ENCODE measurements at regions not wholly inside any gene's neighbourhood (a gene's known extent, or its start where the extent isn't known, plus 50 kb on each side); places are given as distances from the start of the nearest gene placed in this dataset.

DNA sequence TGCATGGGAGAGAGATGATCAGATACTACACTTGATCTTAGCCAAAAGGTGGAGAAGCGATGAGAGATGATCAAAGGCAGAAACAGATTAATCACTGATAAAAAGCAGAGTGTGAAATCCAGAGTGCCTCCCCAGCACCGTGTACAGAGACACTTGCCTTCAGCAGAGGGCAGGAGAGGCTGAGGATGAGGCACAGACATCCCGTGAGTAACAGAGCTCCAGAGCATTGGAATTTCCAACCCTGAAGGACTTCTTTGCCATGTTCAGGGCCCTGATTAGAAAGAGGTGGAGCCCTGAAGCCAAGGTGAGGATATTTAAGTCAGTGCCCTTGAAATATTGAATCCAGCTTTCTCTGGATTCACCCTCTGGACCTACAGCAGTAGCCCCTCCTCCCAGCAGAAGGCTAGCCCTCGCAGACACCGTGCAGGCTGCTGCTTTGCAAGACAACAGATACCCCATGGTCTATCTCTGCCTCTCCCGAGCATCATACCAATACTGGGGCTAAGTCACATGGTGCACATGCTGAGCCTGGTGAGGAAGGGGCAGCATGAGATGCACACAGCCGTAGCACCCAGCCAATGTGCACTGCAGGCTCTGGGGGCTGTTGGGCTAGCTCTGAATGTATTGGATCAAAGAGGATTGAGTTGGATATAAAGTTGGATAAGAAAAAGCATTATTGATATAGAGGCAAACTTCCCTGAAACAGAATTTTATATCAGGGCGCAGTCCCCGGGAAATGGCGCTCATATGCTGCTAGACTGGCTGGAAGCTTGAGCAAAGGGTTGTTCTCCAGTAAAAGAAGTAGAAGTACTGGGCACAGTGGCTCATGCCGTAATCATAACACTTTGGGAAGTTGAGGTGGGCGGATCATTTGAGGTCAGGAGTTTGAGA lies 200.3 kb upstream of the B3GAT1 start:
- ChIA-PET POLR2A (no interaction called here), CTCF (interaction anchor here (0.7 kb wide), 1 partner anchor 60 kb away, joined by 3 read pairs; no protein-coding TSS in a partner anchor)
- peaks cover 11% of the 10 kb centered on the region for H3K4me1 Mint-ChIP-seq
- no peak overlapping the region for H3K4me3 Mint-ChIP-seq
- peaks cover 8% of the 10 kb centered on the region for H3K27me3 Mint-ChIP-seq (ENCODE audit: low read depth)
- no peak for ATAC-seq
- TF ChIP-seq, protein P1, sequence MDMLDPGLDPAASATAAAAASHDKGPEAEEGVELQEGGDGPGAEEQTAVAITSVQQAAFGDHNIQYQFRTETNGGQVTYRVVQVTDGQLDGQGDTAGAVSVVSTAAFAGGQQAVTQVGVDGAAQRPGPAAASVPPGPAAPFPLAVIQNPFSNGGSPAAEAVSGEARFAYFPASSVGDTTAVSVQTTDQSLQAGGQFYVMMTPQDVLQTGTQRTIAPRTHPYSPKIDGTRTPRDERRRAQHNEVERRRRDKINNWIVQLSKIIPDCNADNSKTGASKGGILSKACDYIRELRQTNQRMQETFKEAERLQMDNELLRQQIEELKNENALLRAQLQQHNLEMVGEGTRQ (CRISPR knock-in tag; IDR thresholded peaks at IDR 0.05) = peak; percentile 55
- TF ChIP-seq MYBL2 (CRISPR knock-in tag; IDR thresholded peaks at IDR 0.05) (no peak), ZNF219 (CRISPR knock-in tag; IDR thresholded peaks at IDR 0.05; ENCODE audit: borderline replicate concordance) (no peak)
- H3K36me3 Mint-ChIP-seq = no peaks in the 10 kb centered on the region
- H3K9me3 Mint-ChIP-seq = peaks cover 19% of the 10 kb centered on the region
- no peak for DNase-seq (ENCODE audit: low spot score)
- no peak overlapping the region for H3K27ac Mint-ChIP-seq

DNA sequence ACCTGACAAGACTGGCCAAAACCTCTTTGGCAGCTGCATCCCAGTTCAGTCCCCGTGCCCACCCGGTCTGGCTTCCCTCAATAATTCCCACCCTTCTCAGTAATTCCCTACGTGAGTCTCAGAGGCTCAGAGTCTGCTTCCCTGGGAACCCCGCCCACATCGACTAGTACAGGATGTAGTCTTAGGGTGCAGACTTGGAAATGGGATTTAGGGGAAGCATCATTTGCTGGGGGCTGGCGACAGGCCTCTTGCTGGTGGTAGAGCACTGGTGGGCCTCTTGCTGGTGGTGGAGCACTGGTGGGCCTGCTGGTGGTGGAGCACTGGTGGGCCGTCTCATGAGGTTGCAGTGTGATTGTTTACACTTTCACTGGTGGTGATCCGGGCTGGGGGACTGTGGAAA lies 199.5 kb upstream of the B3GAT1 start:
- Mint-ChIP-seq H3K27ac (no peak overlapping the region), H3K27me3 (ENCODE audit: low read depth) (peaks cover 5% of the 10 kb centered on the region; the same call in 1 of the 2 replicates), H3K4me3 (no peak overlapping the region), H3K36me3 (no peaks in the 10 kb centered on the region), H3K9me3 (peaks cover 15% of the 10 kb centered on the region), H3K4me1 (peaks cover 11% of the 10 kb centered on the region)
- POLR2A ChIA-PET = no interaction called here
- no peak for TF ChIP-seq TP53 (CRISPR knock-in tag; IDR thresholded peaks at IDR 0.05)
- no peak for TF ChIP-seq GABPB1 (CRISPR knock-in tag; IDR thresholded peaks at IDR 0.05)
- TF ChIP-seq ELF4 (CRISPR knock-in tag; IDR thresholded peaks at IDR 0.05; ENCODE audit: low read depth) = no peak
- TF ChIP-seq, protein P2, sequence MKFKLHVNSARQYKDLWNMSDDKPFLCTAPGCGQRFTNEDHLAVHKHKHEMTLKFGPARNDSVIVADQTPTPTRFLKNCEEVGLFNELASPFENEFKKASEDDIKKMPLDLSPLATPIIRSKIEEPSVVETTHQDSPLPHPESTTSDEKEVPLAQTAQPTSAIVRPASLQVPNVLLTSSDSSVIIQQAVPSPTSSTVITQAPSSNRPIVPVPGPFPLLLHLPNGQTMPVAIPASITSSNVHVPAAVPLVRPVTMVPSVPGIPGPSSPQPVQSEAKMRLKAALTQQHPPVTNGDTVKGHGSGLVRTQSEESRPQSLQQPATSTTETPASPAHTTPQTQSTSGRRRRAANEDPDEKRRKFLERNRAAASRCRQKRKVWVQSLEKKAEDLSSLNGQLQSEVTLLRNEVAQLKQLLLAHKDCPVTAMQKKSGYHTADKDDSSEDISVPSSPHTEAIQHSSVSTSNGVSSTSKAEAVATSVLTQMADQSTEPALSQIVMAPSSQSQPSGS (CRISPR knock-in tag; IDR thresholded peaks at IDR 0.05; ENCODE audit: borderline replicate concordance, low read depth) = no peak
- TF ChIP-seq FOXJ3 (CRISPR knock-in tag; IDR thresholded peaks at IDR 0.05; ENCODE audit: borderline replicate concordance) = no peak
- no peak for TF ChIP-seq ETV6 (CRISPR knock-in tag; IDR thresholded peaks at IDR 0.05)
- TF ChIP-seq FOXK1 (CRISPR knock-in tag; IDR thresholded peaks at IDR 0.05) = no peak
- TF ChIP-seq, protein P3, sequence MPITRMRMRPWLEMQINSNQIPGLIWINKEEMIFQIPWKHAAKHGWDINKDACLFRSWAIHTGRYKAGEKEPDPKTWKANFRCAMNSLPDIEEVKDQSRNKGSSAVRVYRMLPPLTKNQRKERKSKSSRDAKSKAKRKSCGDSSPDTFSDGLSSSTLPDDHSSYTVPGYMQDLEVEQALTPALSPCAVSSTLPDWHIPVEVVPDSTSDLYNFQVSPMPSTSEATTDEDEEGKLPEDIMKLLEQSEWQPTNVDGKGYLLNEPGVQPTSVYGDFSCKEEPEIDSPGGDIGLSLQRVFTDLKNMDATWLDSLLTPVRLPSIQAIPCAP (CRISPR knock-in tag; IDR thresholded peaks at IDR 0.05) = no peak
- TF ChIP-seq ATF1 (CRISPR knock-in tag; IDR thresholded peaks at IDR 0.05) = no peak
- TF ChIP-seq ZNF219 (CRISPR knock-in tag; IDR thresholded peaks at IDR 0.05; ENCODE audit: borderline replicate concordance) = no peak
- CTCF ChIA-PET = no interaction called here
- ATAC-seq (no peak), DNase-seq (ENCODE audit: low spot score) (no peak)

DNA sequence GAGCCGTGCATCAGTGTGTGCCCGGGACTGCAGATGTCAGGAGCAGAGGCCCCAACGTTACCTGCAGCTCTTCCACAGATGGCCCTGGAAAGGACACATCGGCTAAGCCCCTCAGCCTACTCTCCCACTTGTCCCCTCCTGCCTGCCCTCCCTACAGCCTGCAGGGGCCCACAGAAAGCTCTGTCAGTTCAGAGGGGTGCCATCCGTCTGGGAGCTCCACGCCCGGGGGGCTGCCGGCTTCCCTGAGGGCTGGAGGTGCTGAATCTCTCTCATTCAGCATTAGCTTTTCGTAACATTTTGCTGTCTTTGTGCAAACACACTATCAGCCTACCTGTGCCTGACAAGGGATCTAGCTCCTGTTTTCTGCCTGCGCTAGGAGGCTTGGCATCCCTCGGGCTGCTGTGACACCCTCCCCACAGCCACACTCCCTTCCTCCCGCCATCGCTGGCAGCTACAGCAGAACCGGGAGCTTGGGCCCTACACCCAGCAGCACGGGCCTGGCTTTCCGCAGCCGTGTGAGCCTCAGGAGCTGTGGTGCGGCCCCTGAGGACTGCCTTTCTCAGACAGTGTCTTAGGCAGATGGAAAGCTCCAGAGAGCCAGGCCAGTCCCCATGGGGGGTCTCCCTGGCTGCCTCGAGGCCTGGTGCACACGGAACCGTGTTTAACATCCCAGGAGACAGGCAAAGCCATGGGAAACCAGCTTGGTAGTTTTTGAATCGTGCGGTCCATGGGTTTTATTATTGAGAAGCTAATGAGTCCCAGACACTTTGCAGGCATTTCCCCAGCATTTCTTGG lies 198.3 kb upstream of the B3GAT1 start:
- no peak for TF ChIP-seq RORB (CRISPR knock-in tag; IDR thresholded peaks at IDR 0.05)
- TF ChIP-seq HMGA2 (CRISPR knock-in tag; IDR thresholded peaks at IDR 0.05) = no peak
- no peak for TF ChIP-seq SMAD4 (CRISPR knock-in tag; IDR thresholded peaks at IDR 0.05)
- no peak for TF ChIP-seq NR2C2 (CRISPR knock-in tag; IDR thresholded peaks at IDR 0.05)
- no peak for TF ChIP-seq MXD4 (CRISPR knock-in tag; IDR thresholded peaks at IDR 0.05; ENCODE audit: borderline replicate concordance)
- TF ChIP-seq, protein P4, sequence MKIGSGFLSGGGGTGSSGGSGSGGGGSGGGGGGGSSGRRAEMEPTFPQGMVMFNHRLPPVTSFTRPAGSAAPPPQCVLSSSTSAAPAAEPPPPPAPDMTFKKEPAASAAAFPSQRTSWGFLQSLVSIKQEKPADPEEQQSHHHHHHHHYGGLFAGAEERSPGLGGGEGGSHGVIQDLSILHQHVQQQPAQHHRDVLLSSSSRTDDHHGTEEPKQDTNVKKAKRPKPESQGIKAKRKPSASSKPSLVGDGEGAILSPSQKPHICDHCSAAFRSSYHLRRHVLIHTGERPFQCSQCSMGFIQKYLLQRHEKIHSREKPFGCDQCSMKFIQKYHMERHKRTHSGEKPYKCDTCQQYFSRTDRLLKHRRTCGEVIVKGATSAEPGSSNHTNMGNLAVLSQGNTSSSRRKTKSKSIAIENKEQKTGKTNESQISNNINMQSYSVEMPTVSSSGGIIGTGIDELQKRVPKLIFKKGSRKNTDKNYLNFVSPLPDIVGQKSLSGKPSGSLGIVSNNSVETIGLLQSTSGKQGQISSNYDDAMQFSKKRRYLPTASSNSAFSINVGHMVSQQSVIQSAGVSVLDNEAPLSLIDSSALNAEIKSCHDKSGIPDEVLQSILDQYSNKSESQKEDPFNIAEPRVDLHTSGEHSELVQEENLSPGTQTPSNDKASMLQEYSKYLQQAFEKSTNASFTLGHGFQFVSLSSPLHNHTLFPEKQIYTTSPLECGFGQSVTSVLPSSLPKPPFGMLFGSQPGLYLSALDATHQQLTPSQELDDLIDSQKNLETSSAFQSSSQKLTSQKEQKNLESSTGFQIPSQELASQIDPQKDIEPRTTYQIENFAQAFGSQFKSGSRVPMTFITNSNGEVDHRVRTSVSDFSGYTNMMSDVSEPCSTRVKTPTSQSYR (CRISPR knock-in tag; IDR thresholded peaks at IDR 0.05) = no peak
- no peak for TF ChIP-seq JUN (CRISPR knock-in tag; IDR thresholded peaks at IDR 0.05)
- TF ChIP-seq, protein P5, sequence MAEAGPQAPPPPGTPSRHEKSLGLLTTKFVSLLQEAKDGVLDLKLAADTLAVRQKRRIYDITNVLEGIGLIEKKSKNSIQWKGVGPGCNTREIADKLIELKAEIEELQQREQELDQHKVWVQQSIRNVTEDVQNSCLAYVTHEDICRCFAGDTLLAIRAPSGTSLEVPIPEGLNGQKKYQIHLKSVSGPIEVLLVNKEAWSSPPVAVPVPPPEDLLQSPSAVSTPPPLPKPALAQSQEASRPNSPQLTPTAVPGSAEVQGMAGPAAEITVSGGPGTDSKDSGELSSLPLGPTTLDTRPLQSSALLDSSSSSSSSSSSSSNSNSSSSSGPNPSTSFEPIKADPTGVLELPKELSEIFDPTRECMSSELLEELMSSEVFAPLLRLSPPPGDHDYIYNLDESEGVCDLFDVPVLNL (CRISPR knock-in tag; IDR thresholded peaks at IDR 0.05; ENCODE audit: borderline replicate concordance, low read depth) = no peak
- no peak overlapping the region for H3K27ac Mint-ChIP-seq
- peaks cover 20% of the 10 kb centered on the region for H3K9me3 Mint-ChIP-seq
- POLR2A ChIA-PET = no interaction called here
- no peak for ATAC-seq
- peaks cover 10% of the 10 kb centered on the region for H3K27me3 Mint-ChIP-seq (ENCODE audit: low read depth)
- H3K36me3 Mint-ChIP-seq = peaks cover 9% of the 10 kb centered on the region
- DNase-seq (ENCODE audit: low spot score) = no peak
- peaks cover 11% of the 10 kb centered on the region for H3K4me1 Mint-ChIP-seq
- CTCF ChIA-PET = interaction anchor here (0.7 to 1.1 kb wide), 2 partner anchors 25 to 258 kb away, joined by 3 read pairs; no protein-coding TSS in a partner anchor
- no peak overlapping the region for H3K4me3 Mint-ChIP-seq

Data from WTC11 (cell line).